GM21390 (cell line): ENCODE measurements at regions not wholly inside any gene's neighbourhood (a gene's known extent, or its start where the extent isn't known, plus 50 kb on each side); places are given as distances from the start of the nearest gene placed in this dataset.
A peak's percentile ranks its signal among the peaks of the same experiment; 100 is the strongest.

Source experiments
- ATAC-seq: cut with Tn5 transposase; IDR thresholded peaks from one replicate; pipeline ENCODE4 v1.9.1; 2021; ENCODE audit not compliant: unreplicated experiment

GRCh38 chrX:20352935-20353336 is 86.2 kb upstream of the RPS6KA3 start:
- peak; percentile 72 for ATAC-seq

GRCh38 chrX:20352504-20352903 is 85.8 kb upstream of the RPS6KA3 start:
- ATAC-seq = peak; percentile 26

- no peak for ATAC-seq
These were observed 83.9 kb upstream of the RPS6KA3 start for GRCh38 chrX:20350596-20350995.

GRCh38 chrX:20348139-20348538 is 81.4 kb upstream of the RPS6KA3 start:
- no peak for ATAC-seq

GRCh38 chrX:20347481-20347880 is 80.8 kb upstream of the RPS6KA3 start:
- no peak for ATAC-seq

GRCh38 chrX:20333672-20334071 is 67.0 kb upstream of the RPS6KA3 start:
- ATAC-seq = no peak

- no peak for ATAC-seq
These were observed 63.8 kb upstream of the RPS6KA3 start for GRCh38 chrX:20330545-20330944.

- no peak for ATAC-seq
These were observed 62.7 kb upstream of the RPS6KA3 start for GRCh38 chrX:20329435-20329834.

GRCh38 chrX:20325786-20326388 is 59.2 kb upstream of the RPS6KA3 start:
- no peak for ATAC-seq

GRCh38 chrX:20322887-20323286 is 56.2 kb upstream of the RPS6KA3 start:
- ATAC-seq = no peak

- peak; percentile 100 for ATAC-seq
These were observed 53.9 kb upstream of the RPS6KA3 start for GRCh38 chrX:20320461-20321159.

- ATAC-seq = no peak
These were observed 52.3 kb upstream of the RPS6KA3 start for GRCh38 chrX:20319054-20319453.

GRCh38 chrX:20317873-20318272 is 51.2 kb upstream of the RPS6KA3 start:
- ATAC-seq = no peak
